ENCODE measurements at regions not wholly inside any gene's neighbourhood (a gene's known extent, or its start where the extent isn't known, plus 50 kb on each side); places are given as distances from the start of the nearest gene placed in this dataset.

DNA sequence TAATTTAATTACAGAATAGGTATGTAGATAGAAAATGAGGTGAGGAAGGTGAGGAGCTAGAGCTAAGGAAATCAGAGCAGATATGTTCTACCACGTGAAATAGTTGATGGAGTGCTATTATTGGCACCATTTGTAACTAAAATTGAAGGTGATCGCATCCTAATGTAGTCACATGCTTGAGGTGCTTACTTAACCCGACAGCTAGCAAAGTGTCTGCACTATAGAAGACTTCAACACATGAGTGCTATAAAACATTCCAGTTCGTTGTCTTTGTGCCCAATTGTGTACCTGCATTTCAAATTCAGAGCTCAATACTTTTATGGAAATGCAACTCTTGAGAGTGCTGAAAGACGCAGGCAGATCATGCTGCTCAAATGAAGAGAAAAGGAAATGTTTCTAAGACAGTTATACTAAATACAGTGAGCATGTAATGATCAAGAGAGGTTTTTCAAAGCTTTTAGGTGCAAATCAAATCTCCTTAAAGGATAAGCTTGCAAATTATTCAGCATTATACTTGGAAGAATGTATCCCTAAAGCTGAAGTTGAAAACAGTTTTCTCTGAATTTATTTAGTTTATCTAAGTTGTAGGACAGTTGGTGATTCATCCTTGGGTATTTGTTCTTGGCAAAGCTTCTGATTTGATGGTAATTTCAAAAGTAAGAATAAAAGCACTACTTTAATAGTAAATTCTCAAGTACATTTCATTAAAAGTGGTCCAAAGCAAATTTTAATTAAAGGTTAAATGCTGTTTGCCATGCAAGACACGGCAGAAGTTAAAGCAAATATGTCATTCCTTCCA is 223.9 kb upstream of the EPHA5 start:
- no peak for DNase-seq (ENCODE audit: low read depth)

DNA sequence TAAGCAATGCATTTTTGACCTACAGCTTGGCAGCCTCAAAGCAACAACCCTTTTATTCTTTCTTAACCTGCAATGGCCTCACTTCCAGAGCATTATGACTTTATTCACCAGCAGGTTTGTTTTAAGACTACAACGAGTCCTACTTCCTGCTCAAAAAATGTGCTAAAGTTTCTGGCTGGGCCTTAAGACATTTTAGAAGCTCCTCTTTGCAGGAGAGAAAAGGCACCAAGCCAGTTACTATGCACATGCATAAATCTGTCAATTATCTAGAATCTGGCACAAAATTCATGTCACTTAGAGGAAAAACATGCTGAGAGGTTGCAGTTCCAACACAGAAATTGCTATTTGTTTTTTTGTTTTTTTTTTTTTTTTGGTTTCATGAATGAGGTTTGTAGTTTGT is 223.0 kb upstream of the EPHA5 start:
- DNase-seq (ENCODE audit: low read depth) = no peak

DNA sequence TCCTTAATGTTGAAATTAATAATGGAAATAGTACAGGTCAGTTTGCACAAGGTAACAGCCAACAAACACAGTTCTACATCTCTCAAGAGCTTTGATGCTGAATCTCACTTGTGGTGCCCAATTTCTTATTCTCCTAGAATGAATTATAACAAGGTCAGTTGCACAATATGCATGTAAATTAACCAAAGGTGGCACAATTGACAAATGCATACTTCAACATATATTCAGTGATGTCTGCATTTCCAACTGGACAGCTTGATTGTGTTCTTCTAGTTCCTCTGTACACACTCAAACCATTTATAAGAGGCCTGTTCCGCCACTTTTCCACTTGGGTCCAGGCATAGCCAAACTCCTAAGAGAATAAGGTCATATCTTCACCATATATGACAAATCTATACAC is 210.3 kb upstream of the EPHA5 start:
- DNase-seq (ENCODE audit: low read depth) = no peak

DNA sequence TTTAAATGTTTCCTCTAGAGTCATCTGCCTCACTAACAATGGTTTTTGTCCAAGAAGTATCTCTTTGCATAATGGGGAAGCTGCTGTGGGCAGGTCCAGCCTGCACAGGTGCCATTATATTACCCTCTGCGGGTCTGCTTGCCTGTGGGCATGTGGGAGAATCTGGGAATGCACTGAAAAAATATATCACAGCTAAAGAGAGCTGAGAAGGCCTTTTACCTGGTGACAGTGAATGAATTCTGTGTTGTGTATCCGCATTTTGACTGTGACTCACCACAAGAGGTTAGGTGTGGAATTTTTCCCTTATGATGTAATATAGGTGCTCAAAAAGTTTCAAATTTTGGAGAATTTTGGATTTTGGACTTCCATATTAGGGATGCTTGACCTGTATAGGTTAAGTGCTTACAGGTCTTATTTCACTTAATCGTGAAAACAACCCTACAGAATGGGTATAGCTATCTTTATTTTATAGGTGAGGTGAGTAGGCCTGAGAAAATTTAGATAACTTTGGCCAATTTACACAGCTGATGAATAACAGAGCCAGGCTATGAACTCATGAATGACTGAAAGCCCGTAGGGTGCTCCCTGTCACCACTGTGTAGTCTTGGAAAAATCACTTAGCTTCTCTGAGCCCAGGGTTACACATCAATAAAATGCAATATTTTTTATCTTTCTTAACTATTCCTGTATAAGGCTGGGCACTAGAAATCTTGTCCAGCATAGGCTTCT is 198.0 kb upstream of the EPHA5 start:
- DNase-seq (ENCODE audit: low read depth) = no peak

DNA sequence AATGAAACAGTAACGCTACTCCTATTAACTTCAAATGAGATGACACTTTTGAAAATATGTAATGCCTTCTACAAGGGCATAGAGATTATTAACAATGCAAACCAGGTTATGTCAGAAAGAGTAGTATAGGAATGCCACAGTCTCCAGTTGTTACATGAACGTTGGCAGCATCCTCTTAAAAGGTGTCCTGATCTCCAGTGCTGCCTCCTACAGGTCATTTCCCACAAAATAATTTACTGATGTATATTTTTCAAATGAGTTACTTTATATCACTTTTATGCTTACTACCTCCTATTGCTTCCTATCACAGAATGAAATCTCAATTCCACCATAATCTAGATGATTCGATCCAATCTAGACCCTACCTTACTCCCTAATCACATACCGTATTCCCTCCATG is 195.2 kb upstream of the EPHA5 start:
- DNase-seq (ENCODE audit: low read depth) = no peak

DNA sequence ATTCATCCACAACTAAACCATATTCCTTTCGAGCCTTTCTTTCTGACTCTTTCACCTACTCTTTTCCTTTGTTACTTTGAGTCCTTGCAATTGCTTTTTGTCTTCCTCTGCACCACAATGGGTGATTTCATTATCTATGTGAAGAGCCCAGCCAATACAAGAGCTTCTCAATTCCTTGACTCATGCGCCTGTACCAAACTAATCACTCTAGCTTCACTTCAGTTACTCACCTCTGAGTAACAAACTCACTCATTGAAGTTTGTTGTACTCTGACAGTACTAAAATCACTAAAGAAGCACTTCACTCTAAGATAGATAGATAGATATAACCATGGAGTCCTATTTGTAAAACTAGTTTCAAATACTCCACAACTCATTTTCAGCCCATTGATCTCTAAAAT is 191.7 kb upstream of the EPHA5 start:
- no peak for DNase-seq (ENCODE audit: low read depth)

DNA sequence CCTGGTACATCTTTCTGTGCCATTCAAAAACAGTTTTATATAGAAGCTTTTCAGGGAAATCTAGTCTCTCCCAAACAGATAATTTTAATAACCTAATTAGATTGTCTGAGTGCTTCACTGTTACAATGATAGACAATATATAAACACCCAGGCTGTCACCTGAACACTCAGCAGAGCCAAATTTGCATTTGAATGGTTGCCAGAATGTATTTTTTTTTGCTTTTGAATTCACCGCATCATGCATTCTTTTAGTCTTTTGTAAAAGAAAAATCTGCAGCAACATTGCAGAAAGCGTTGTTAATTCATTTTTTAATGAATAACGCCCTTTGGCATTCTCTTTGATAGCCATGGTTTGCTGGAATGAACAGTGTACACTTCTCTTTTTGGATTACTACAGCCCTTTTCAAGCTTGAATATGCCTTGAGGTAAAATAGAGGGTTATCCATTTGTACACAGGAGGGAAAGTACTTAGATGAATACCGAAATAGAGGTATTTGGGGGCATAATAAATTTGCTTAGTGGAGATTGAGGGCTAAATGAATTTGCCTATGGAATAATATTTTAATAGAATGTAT is 175.0 kb upstream of the EPHA5 start:
- no peak for DNase-seq (ENCODE audit: low read depth)

DNA sequence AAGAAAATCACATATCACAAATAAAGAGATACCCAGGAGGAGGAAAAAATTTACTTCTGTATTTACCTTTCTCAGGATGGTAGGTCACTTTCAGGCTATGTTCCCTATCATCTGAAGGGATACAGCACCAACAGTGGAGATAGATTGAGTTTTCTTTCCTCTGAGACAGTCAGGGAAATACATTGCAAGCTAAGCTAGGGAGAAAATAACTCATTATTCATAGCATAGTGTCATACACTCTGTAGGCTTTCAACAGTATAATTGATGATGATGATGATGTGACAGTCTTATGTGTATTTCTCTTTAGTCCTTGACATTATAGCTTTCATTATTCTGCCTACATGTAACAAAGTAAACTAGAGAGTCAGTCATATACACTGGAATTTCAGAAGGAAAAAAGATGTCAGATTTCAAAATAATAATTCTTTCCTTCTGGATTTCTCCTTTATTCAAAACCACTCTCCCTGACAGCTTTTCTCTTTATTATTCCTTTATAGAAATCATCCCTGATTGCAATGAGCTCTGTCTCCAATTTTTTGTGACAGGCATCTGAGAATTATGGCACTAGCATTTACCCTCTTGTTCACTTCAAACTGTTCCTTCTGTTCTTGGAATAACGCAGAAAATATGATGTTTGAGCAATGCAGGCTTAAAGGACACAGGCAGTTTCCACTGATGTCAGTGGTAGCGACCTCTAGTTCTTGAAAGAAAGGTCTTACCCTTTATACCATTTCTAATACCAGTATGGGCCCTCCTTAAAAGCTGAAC is 169.1 kb upstream of the EPHA5 start:
- no peak for DNase-seq (ENCODE audit: low read depth)

DNA sequence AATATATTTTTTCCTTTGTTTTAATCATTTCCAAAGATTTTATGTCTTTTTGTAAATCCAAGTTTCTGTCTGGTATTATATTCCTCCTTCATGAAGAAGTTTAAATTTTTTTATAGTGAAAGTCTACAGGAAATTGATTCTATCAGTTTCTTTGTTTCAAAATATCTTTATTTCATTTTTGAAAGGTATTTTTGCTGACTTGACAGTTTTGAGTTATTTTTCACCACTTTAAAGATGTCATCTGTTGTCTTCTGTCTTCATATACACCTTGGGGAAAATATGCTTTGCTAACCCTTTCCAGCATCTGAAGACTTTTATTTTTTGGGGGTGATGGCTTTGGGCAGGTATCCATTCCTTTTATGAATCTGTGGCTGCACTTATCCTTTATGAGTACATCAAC is 164.4 kb upstream of the EPHA5 start:
- DNase-seq (ENCODE audit: low read depth) = no peak

DNA sequence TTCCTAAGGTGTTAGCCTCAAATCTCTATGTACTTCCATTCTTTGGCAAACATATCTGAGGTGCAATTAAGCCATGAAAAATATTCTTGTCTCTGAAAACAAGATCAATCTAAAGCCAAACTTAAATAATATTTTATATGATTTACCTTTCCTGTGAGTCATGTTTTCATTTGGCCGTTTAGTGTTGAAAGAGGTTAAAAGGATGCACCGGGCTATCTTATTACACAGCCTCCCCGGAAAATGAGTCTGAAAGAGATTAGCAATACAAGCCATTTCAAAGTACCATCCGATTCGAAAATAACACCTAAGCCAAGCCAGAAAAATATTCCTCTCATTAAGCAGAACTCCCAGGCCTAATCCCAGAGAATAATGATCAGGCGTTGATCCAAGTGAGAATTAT is 161.5 kb upstream of the EPHA5 start:
- no peak for DNase-seq (ENCODE audit: low read depth)

DNA sequence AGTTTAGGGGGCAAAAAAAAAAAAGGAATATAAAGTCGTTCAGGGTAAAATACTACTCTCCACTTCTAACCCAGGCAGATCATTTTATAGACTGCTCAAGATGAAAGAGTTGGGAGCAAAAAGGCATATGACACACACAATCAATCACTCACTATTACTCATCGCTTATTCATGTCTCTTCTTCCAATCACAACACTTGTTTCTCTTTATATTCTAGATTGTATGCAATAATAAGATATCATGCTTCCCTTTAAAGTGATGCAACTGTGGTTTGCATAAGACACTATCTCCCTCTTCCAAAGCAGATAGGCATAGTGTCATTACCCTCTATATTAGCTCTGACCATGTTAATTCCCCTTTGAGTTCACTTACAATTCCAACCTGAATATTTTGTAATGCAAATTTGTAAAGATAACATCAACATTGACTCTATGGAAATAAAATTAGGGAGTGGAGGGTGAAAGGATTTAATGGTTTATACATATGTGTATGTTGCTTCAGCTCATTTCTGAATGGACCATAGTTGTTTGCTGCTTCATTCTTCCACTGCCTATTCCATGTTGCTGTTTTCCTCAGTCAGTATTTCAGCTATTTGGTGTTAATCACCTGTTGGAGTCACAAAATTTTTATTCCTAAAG is 154.9 kb upstream of the EPHA5 start:
- DNase-seq (ENCODE audit: low read depth) = no peak

DNA sequence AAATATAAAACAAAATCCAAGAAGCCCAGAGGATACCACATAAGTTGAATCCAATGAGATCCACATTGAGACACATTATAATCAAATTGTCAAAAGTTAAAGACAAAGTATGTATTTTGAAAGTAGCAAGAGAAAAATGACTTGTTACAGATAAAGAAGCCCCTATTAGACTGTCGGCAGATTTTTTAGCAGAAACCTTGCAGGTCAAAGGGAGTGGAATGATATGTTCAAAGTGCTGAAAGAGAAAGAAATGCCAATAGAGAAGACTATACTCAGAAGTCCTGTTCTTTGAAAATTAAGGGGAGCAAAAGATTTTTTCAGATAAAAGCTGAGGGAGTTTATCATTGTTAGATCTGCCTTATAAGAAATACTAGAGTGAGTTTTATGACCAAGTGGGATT is 148.9 kb upstream of the EPHA5 start:
- DNase-seq (ENCODE audit: low read depth) = no peak

DNA sequence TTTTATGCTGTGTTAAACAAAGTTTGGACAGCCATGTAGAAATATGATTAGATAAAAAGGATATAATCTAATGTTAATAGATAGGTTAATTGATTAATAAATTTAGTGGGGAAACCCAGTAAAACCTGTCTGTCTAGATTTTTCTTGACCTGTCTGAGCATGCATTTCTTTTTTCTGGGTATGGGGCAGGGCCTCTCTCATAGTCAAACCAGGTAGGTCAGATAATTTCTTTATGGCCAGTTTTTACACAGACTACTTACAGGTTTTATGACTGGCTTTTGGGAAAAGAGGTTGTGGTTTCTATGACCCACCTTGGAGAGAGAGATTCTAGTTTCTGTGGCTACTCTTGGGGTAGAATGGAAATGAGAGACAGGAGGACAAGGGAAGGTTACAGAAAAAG is 135.6 kb upstream of the EPHA5 start:
- DNase-seq (ENCODE audit: low read depth) = no peak

DNA sequence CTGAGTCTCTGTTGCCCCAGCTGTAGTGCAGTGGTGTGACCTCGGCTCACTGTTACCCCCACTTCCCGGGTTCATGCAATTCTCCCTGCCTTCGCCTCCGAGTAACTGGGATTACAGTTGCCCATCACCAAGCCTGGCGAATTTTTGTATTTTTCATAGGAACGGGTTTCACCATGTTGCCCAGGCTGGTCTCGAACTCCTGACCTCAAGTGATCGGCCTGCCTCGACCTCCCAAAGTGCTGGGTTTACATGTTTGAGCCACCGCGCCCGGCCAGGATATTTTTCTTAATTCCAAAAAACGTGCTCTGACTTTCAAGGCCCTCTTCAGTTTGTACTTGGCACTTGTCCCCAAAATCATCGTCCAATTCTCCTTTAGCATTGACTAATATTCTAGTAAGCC is 129.2 kb upstream of the EPHA5 start:
- DNase-seq (ENCODE audit: low read depth) = no peak

DNA sequence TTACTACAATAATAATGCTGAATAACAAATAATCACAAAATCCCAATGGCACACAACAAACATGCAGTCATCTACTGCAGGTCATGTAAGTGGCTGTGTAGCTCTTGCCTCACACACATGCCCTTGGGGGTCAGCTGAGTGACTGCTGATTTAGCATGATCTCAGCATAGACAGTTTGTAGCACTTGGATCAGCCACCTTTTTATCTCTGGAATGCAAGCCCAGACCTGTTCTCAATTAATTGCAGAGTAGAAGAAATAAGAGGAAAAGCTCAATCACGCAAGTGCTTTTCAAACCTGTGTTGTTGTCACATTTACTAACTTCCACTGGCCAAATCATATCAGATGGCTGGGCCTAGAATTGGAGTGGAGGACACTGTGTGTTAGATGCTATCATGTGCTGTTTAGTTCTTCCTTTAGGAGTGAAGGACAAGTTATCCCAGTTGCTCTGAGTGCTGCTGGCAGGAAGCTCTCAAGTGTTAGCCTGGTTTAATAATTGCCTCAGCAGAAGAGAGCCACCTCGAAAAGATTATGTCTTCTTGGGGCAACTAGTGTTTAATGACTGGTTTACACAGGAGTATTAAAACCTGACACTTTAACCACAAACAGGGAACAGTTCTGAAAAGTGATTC is 128.3 kb upstream of the EPHA5 start:
- DNase-seq (ENCODE audit: low read depth) = no peak

DNA sequence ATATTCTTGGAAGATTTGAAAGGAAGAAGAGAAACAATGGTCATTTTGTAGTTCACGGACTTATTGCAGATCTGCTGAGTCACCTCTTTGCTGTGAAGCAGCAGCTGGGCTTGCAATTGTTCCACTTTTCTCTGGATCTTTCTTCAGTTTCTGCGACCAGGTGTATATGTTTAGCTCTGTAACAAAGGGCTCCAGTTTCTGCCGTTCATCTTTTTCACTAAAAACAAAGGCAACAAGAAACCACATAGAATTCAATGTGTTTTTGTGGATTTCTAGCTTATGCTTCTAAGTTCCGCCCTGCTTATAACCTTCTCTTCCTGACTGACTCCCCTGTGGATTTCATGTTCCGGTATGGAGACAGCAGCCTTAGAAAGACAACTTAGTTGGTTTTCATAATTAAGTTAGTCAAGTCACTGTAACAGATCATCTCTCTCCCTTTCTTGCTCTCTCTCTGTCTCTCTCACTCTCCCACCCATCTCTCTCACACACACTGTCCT is 121.6 kb upstream of the EPHA5 start:
- DNase-seq (ENCODE audit: low read depth) = no peak

DNA sequence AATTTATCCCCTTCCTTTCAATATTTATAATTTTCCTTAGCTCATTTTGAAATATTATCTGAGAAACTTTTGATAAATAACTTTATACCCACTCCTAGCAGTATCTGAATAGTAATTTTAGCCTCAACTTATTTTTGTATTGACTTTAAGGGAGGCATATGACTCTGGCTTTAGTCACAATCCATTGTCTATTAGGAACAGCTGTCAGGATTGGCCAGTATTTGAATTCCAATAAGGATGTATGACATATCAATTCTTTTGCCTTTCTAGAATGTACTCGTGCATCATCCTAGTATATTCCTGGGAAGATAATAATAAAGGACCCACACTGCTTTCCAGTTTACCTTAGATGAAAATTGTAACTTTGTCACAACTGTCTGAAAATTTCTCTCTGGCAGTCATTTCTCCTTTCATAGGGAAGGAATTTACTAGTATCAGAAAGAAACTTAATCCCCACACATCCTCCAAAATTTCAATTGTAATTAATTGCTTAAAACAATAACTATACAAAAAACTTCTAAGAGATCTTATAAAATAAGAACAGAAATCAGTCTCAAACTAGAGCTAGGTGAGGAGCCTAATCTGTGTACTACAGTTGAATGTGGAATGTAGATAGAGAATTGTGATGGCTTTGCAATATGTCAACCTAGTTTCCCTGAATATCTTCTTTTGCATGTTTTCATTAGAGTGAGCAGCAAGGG is 121.0 kb upstream of the EPHA5 start:
- no peak for DNase-seq (ENCODE audit: low read depth)

DNA sequence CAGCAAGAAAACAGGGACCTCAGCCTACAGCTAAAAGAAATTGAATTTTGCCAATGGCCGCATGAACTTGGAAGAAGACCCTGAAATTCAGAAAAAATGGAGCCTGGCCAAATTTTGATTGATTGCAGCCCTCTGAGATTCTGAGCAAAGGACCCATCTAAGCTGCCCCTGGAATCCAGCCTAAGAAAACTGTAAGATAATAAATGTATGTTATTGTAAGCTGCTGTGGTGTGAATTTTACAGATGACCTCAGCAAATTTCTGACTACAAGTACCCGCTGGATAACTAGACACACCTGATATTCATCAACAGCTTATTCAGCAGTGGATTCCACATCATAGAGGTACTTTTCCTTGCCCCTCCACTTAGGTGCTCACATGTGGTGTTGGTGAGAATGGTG is 119.5 kb upstream of the EPHA5 start:
- DNase-seq (ENCODE audit: low read depth) = no peak

DNA sequence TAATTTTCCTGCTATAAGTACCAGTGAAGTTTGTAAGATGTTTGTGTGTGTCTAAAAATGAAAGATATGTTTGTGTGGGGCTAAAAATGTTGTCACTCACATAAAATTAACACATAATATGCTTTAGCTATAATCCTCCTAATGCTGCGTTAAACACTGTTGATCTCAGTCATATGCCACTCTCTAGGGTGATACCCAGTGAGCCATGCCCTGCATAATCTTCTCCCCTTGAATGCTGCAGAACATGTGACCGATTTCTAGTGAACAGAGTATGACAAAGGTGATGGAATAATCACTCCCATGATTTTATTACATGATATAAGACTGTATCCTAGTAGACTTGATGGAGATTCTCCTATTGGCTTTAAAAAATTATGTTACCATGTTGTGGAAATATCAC is 119.1 kb upstream of the EPHA5 start:
- DNase-seq (ENCODE audit: low read depth) = no peak

DNA sequence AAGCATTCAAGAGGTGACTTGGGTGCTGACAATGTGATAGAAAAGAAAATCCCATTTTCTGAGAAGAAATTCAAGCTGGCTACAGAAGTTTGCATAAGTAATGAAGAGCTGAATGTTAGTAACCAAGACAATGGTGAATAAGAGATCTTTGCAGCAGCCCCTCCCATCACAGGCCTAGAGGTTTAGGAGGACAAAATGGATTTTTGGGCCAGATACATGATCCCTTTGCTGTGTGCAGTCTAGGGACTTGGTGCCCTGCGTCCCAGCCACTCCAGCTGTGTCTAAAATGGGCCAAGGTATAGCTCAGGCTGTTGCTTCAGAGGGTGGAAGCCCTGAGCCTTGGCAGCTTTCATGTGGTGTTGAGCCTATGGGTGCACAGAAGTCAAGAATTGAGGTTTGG is 107.0 kb upstream of the EPHA5 start:
- no peak for DNase-seq (ENCODE audit: low read depth)

DNA sequence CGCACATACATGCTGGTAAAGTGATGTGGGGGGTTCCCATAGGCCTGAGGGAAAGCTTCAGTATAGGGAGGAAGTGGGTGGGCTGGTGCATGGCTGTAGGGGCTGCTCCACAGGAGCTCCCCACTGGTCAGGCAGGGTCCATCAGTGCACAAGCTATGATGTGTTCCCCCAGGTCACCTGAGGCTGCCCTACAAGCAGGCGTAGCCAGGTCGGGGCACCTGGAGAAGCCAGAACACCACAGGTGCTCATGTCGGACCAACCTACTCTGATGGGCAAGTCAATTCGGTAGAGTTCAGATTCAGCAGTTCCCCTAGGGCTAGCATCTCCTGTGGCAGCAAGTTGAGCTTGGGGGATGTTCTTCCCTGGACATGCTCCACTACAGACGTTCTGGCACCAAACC is 103.3 kb upstream of the EPHA5 start:
- DNase-seq (ENCODE audit: low read depth) = no peak
